Loucy (cell line): ENCODE measurements at regions not wholly inside any gene's neighbourhood (a gene's known extent, or its start where the extent isn't known, plus 50 kb on each side); places are given as distances from the start of the nearest gene placed in this dataset.

Experiments used
- CTCF ChIP-seq: fragments of 200-600 bp; sonication (generic); conservative IDR thresholded peaks from 2 replicates; pipeline ENCODE4 v1.5.1; 2014; ENCODE audit warnings: mild to moderate bottlenecking, antibody characterized with exemption, low read length
- EZH2phosphoT487 ChIP-seq: fragments of 200-600 bp; IDR thresholded peaks from 2 replicates; pipeline ENCODE4 v1.6.1; 2018; ENCODE audit warnings: antibody characterized with exemption, mild to moderate bottlenecking, moderate library complexity, borderline replicate concordance

GRCh38 chr4:52198294-52198693, 147.2 kb downstream of the SPATA18 start:
- TF ChIP-seq CTCF: no peak
- TF ChIP-seq EZH2phosphoT487: no peak
